CD4-positive, alpha-beta T cell treated with Interleukin-15 for 4 hours (primary cell): ENCODE measurements at regions not wholly inside any gene's neighbourhood (a gene's known extent, or its start where the extent isn't known, plus 50 kb on each side); places are given as distances from the start of the nearest gene placed in this dataset.

Source experiments
- DNase-seq: peaks from one replicate; pipeline ENCODE4 v3.0.0-alpha.2; 2020; ENCODE audit warnings: low spot score

DNA sequence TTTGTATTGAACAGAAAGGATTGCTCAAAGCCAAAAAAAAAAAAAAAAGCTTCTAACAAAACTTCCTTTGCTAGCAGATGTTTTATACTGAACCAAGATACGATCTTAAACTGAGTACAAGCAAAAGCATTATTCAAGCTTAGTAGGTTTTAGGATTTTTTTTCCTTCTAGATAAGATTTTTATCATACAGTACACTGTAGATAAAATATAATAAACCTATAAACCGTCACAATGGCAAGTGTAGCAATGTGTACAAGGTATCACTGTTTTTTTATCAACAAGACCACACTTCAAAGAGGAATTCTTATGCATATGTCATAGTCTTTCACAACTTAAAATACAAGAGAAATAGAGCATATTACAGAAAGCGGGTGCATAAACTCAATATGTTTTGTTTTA lies 56.5 kb upstream of the TRPM3 start:
- no peak for DNase-seq

- no peak for DNase-seq
Observed at GRCh38 chr9:71171517-71171916, 50.1 kb upstream of the TRPM3 start.
